ENCODE measurements at regions not wholly inside any gene's neighbourhood (a gene's known extent, or its start where the extent isn't known, plus 50 kb on each side); places are given as distances from the start of the nearest gene placed in this dataset.

DNA sequence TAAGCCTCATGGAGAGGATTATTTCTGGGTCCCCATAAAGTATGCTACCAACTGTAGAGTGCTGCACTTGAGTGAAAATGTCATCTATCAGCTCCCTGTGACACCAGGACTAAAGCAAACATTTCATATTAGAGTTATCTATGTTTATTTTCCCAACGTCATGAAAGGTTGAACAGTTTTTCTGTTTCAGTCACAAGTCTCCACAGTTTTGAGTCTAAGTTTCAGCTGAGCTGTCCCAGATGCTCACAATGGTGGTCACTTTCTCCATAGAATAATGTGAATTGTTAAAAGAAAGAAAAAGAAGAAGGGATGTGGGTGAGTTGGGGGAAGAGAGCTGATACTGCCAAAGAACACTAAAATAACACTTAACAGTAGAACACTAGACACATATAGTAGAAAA lies 126.3 kb upstream of the C9orf72 start:
- WGBS (ENCODE audit: insufficient coverage, low coverage, missing lambda C conversion rate): 0% methylated on average over 1 of the region's 1 CpG
- no peak for DNase-seq (ENCODE audit: extremely low read depth in 1 of 4, low spot score in 3 of 4)
- H3K9ac ChIP-seq (ENCODE audit: insufficient read depth in 1 of 2, low read depth in 2 of 2, low read length in 2 of 2): no peak overlapping the region
- no peak for TF ChIP-seq YBX1 (IDR thresholded peaks at IDR 0.05)
- TF ChIP-seq, protein P1, sequence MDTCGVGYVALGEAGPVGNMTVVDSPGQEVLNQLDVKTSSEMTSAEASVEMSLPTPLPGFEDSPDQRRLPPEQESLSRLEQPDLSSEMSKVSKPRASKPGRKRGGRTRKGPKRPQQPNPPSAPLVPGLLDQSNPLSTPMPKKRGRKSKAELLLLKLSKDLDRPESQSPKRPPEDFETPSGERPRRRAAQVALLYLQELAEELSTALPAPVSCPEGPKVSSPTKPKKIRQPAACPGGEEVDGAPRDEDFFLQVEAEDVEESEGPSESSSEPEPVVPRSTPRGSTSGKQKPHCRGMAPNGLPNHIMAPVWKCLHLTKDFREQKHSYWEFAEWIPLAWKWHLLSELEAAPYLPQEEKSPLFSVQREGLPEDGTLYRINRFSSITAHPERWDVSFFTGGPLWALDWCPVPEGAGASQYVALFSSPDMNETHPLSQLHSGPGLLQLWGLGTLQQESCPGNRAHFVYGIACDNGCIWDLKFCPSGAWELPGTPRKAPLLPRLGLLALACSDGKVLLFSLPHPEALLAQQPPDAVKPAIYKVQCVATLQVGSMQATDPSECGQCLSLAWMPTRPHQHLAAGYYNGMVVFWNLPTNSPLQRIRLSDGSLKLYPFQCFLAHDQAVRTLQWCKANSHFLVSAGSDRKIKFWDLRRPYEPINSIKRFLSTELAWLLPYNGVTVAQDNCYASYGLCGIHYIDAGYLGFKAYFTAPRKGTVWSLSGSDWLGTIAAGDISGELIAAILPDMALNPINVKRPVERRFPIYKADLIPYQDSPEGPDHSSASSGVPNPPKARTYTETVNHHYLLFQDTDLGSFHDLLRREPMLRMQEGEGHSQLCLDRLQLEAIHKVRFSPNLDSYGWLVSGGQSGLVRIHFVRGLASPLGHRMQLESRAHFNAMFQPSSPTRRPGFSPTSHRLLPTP (IDR thresholded peaks at IDR 0.05; ENCODE audit: borderline replicate concordance, extremely low read depth, insufficient read length): no peak
- TF ChIP-seq GABPA (tag; conservative IDR thresholded peaks at IDR 0.05; ENCODE audit: low read depth): no peak
- no peak for TF ChIP-seq PTTG1 (tag; IDR thresholded peaks at IDR 0.05; ENCODE audit: low read depth)
- TF ChIP-seq, protein P2, sequence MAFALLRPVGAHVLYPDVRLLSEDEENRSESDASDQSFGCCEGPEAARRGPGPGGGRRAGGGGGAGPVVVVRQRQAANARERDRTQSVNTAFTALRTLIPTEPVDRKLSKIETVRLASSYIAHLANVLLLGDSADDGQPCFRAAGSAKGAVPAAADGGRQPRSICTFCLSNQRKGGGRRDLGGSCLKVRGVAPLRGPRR (CRISPR knock-in tag; IDR thresholded peaks at IDR 0.05): no peak
- TF ChIP-seq, protein P3, sequence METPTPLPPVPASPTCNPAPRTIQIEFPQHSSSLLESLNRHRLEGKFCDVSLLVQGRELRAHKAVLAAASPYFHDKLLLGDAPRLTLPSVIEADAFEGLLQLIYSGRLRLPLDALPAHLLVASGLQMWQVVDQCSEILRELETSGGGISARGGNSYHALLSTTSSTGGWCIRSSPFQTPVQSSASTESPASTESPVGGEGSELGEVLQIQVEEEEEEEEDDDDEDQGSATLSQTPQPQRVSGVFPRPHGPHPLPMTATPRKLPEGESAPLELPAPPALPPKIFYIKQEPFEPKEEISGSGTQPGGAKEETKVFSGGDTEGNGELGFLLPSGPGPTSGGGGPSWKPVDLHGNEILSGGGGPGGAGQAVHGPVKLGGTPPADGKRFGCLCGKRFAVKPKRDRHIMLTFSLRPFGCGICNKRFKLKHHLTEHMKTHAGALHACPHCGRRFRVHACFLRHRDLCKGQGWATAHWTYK (CRISPR knock-in tag; IDR thresholded peaks at IDR 0.05): no peak
- TF ChIP-seq, protein P4, sequence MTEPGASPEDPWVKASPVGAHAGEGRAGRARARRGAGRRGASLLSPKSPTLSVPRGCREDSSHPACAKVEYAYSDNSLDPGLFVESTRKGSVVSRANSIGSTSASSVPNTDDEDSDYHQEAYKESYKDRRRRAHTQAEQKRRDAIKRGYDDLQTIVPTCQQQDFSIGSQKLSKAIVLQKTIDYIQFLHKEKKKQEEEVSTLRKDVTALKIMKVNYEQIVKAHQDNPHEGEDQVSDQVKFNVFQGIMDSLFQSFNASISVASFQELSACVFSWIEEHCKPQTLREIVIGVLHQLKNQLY (CRISPR knock-in tag; conservative IDR thresholded peaks at IDR 0.05): no peak
- TF ChIP-seq KLF16 (IDR thresholded peaks at IDR 0.05): no peak
- TF ChIP-seq, protein P5, sequence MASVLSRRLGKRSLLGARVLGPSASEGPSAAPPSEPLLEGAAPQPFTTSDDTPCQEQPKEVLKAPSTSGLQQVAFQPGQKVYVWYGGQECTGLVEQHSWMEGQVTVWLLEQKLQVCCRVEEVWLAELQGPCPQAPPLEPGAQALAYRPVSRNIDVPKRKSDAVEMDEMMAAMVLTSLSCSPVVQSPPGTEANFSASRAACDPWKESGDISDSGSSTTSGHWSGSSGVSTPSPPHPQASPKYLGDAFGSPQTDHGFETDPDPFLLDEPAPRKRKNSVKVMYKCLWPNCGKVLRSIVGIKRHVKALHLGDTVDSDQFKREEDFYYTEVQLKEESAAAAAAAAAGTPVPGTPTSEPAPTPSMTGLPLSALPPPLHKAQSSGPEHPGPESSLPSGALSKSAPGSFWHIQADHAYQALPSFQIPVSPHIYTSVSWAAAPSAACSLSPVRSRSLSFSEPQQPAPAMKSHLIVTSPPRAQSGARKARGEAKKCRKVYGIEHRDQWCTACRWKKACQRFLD (CRISPR knock-in tag; IDR thresholded peaks at IDR 0.05): no peak
- H3K4me2 ChIP-seq (ENCODE audit: insufficient read depth, low read length): no peak overlapping the region
- no TSS peak for BruUV-seq (replicated peaks)
- FAIRE-seq: no peak
- no peaks in the 10 kb centered on the region for H3K9me3 ChIP-seq (replicated peaks; ENCODE audit: control insufficient read depth, insufficient read depth, low read depth, low read length)
- no peak for ATAC-seq
- no peaks in the 10 kb centered on the region for H3K79me2 ChIP-seq (ENCODE audit: control insufficient read depth, insufficient read depth, low read length)
- no peak overlapping the region for H3K4me3 ChIP-seq
- ChIA-PET POLR2A (no interaction called here), CTCF (ENCODE audit: low intra/inter-chr PET ratio) (no interaction called here)
- no peak overlapping the region for H3K27ac ChIP-seq (ENCODE audit: extremely low read depth, low read depth, low read length)
- H3K4me1 ChIP-seq (replicated peaks in 1 of 2; ENCODE audit: control insufficient read depth in 2 of 2, insufficient read depth in 2 of 2, low read length in 2 of 2): no peaks in the 10 kb centered on the region
- intact Hi-C loops (cut with micrococcal nuclease): no loop called here
- in situ Hi-C loops (cut with MboI): no loop called here
- no peaks in the 10 kb centered on the region for H4K20me1 ChIP-seq (replicated peaks; ENCODE audit: control insufficient read depth, insufficient read depth, low read length)
- H3K36me3 ChIP-seq (ENCODE audit: control insufficient read depth, insufficient read depth, low read length): no peaks in the 10 kb centered on the region
- H3K27me3 ChIP-seq (ENCODE audit: control insufficient read depth in 2 of 2, insufficient read depth in 2 of 2, low read length in 2 of 2): no peaks in the 10 kb centered on the region
- H2AFZ ChIP-seq (ENCODE audit: low read depth, low read length): no peak overlapping the region
- H3K9me1 ChIP-seq (ENCODE audit: control insufficient read depth, insufficient read depth, low read length): no peaks in the 10 kb centered on the region

All from K562 (cell line).